GM19455 (cell line): ENCODE measurements at regions not wholly inside any gene's neighbourhood (a gene's known extent, or its start where the extent isn't known, plus 50 kb on each side); places are given as distances from the start of the nearest gene placed in this dataset.

ENCODE experiments used
- ATAC-seq: cut with Tn5 transposase; IDR thresholded peaks from one replicate; pipeline ENCODE4 v1.9.1; 2021; ENCODE audit not compliant: unreplicated experiment

DNA sequence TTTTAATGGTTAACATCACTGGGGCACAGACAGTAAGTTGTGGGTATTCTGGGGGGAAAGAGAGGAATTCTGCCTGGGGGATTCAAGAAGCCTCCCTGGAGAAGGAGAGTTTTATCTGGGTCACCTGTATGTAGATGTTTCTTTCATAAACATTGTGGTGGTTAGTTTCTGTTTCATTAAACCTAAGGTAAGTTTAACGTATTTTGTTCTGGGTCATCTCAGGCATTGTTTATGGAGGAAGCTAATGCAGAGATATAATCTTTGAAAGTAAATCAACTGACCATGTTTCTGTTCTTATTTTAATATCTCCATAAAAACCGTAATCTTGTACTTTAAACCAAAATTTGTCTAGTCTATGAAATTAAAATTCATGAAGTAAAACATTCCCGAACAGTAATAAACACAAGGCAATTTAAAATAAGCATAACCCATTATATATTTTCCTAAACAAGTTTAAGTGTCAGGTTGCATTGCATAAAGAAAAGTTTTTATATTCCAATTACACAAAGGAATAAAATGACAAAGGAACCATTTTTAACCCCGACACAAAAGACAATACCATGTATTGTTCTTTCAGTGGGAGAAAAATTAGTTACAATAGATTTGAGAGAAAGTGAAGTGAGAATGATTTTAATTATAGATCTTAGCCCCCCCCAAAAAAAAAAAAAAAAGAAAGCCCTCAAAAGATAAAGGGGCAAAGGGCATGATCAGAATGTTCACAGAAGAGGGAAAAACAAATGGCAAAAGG, 274.6 kb upstream of the TBL1XR1 start:
- no peak for ATAC-seq

DNA sequence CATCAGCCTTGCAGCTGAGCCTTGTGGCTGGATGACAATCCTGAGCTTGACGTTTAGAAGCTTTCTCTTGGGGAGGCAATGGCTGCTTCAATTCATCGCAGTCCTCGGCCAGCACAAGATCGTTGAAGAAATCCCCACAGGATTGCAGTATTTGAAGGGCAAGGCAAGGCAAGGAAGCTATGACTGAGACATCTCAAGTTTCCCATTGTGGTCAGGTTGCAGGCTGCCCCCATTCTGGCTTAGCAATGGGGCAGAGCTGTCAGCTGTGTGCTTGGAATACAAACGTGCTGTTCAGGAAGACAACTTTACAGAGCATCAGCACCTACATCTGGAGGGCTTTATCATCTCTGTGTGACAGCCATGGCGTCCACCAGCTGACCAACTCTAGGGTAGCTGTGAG, 275.9 kb upstream of the TBL1XR1 start:
- no peak for ATAC-seq

DNA sequence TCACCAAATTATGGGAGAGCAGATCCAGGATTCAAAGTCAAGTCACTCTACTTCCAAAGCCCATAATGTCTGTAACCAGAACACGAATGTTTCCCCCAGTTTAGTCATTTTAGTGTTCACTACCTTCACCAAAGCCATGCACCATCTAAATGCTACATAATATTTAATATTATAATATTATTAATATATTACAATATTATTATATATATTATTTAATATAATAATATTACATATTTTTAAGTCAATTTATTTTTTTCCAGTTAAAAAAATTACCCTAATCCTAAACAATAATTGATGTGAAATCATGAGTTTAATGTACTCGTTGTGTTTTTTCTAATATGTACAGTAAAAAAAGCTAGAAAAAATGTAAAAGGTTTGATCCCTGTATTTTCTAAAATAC, 276.6 kb upstream of the TBL1XR1 start:
- ATAC-seq: no peak

DNA sequence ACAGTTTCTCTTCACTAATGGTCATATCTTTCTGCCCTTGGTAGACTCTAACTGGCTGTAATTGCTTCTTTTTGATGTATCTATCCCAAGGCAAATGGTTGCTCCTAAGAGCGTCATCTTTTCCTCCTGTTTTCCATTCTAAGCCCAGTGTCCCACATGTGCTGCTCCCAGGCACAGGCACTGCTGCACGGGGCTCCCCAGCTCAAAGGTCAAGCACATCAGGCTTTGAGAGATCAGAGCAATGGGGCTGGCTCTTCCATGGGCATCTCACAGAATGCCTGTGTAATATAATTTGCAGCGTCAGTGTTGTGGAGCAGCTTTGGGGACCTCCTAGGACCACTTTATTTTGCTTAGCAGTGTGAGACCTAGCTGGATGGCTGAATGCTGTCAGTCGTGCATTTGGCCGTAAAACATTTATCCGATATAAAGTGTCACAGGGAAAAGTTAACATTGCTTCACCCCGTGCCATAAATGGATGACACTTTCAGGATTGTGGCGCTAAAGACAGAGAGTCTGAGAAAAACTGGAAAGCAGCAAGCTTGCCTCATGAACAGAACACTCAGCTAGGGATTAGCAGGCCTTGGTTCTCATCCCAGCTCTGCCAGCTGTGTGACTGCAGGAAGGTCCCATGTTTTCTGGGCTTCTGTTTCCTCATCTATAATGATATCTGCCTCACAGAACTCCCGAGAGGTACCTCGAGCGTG, 277.5 kb upstream of the TBL1XR1 start:
- ATAC-seq: no peak

DNA sequence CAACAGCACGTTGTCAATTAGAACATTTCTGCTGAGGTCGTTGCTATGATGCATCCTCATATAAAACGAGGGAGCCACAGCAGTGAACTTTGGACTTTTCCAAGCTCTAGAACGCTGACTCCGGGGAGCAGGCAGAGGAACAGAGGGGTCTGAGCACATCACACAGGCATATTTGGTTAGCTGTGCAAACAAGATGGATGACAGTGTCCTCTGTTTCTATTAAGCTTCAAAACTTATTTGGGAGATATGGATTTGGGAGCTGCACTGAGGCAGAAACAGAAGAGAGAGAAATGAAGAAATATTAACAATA, 278.0 kb upstream of the TBL1XR1 start:
- no peak for ATAC-seq

DNA sequence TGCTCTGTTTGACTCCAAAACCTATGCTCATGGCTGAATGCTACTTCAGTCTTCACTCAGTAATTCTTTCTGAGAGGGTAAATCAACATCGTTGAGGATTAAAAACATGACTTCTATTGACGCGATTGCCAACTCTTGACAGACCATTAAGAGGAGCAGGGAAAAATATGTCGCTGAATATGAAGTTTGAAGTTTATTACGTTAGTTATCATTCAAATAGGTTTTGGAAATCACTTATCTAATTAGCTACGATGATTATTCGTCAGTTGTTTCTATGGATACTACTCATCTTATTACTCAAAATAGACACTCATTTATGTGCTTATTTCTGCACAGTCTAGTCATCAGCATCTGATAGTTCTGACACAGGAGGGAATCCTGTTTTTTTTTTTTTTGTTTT, 279.2 kb upstream of the TBL1XR1 start:
- no peak for ATAC-seq

DNA sequence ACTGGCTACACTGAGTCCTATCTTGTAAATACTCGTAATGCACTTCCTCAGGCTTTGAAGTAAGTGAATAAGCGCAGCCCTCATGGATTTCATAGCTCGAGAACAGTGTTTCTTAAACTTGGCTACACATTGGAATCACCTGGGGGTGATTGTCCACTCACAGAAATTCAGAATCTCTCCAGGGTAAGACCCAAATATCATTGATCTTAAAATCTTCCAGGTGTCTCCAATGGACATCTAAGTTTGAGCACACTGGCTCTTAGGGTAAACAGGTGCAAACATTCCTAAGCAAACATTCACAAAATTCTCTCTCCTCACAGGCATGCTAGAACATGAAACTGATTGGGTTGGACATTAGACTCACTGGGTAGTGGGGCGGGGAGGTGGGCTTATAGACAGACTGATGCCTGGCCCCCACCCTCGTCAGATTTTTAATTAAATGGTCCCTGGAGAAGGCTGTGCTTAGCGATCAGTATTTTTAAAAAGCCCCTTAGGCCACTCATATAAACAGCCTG, 279.7 kb upstream of the TBL1XR1 start:
- ATAC-seq: no peak

DNA sequence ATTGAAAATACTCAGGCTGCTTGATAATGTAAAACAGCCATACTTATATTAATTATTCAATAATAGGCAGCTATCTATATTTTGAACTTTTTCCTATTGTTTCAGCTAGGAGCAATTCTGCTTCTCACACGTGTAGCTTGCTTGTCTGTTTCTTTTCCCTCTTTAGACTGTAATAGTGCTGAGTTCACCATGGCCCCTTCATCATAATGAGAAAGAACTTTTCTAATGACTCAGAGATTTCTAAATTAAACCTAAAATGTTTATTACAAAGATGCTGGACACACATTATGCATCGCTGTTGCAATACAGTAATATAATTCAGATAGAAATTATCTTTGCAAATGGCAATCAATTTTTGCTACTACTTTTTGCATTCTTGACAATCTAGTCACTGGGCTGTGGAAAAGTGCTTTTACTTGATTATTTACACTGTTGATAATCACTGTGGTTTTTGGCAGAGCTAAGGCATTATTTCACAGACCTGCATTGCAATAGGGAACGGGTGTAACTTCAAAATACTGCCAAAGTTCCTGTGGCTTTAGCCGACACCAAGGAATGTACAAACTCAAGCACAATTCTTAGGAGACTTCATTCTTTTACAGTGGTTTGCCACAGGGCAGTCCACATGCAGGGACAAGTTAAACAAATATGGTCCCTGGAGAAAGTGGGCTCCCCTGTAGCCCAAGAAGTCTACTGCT, 281.0 kb upstream of the TBL1XR1 start:
- no peak for ATAC-seq

DNA sequence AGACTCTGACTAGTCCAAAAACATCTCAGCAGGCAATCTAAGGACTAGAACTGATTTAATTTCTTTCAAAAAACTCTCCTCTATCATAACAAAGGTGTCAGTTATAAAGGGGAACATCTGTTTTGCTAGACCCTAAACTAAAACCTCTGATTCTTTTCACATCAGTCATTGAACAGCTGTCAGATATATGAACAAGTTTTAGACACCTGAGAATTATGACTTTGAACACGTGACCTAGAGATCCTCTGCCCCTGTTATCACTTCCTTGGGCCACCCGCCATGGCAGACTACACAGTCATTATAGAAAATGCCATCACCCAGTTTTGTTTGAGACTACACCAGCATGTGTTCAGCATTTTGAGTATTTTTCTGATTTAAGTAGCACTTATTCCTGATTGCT, 282.3 kb upstream of the TBL1XR1 start:
- ATAC-seq: no peak

DNA sequence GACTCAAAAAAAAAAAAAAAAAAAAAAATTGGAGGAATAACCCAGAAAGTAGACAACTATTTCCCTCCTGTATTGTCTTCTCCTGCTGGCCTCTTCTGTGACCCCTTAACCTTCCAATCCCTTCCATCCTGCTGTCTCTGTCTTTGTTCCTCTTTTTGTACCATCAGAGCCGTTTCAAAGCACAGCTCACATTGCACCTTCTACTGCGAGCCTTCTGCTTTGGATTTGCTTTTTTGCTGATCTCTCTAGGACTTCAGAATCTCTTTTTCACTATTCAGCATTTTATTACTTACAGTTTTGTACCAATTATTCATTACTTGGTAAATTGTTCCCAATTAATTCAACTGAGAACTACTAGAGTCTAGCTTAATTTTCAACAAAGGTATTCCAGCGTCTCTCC, 284.0 kb upstream of the TBL1XR1 start:
- ATAC-seq: no peak

DNA sequence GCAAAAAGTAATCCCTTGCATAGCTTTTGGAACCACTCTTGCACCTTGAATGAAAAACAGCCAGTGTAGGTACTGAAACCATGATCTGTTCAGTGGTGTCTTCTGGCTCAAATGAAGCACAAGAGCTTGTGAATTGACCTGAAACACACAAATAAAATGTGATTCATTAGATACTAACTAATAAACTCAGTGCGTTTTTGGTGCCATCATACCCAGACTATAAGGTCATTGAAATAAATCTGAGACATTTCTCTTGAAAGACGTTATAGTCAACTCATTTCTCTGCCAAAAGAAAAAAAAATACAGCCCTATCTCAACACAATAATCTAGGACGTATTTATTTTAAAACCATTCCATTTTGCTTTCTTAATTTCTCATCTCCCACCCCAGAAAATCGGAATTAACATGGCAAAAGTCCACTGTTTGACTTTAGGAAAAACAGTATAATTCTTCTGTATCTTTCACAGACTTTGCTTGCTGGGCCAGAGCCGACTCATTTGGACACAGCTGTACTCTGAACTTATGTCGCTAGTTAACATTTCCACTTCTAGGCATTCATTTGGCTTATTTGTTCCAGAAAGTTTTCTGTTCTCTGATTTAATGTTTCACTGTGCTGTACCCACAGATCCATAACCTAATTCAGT, 284.9 kb upstream of the TBL1XR1 start:
- ATAC-seq: no peak

DNA sequence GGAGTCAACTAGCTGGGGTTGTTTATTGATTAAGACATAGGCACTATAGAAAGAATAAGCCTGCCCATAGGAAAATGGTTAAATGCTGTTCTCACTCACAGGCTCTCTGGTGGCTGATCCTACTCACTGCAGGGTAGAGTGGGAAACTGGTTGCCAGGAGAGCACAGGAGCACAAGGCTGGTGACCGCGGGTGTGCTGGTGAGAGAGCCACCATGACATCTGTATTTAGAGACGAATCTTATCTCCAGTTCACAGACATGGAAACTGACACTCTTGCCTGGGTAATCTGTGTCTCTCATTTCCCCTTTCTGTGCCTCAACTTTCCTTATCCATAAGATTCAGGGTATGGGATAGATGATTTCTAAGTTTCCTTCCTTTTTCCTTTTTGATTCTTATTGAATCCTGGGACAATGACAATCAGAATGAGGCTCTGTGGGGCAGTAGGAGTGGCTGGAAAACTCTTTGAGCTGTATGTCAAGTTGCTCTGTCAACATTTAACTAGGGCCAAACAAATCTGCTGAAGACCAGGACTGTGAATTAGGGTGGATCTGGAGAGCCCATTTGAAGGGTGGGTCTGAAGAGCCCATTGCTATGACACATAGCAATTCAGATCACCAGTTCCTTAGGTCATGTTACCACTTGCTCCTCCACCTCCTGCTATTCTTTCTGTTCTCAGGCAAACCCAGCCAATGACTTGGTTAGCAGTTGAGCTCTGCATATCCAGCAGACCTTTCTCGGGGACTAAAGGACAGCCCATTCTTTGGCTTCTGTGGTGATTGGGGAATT, 286.1 kb upstream of the TBL1XR1 start:
- no peak for ATAC-seq

DNA sequence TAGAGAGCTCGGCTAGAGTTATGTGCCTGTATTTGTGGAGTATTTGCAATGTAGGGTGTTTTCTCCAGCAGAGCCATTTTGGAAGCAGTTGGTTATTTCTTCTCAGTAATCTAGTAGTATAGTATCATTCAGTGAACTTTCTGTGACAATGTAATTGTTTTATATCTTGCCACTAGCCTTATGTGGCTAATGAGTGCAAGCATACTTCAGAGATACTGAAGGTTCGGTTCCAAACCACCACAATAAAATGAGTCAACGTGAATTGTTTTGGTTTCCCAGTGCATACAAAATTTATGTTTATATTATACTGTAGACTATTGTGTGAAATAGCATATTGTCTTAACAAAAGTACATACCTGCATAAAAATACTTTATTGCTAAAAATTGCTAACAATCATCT, 286.9 kb upstream of the TBL1XR1 start:
- no peak for ATAC-seq

DNA sequence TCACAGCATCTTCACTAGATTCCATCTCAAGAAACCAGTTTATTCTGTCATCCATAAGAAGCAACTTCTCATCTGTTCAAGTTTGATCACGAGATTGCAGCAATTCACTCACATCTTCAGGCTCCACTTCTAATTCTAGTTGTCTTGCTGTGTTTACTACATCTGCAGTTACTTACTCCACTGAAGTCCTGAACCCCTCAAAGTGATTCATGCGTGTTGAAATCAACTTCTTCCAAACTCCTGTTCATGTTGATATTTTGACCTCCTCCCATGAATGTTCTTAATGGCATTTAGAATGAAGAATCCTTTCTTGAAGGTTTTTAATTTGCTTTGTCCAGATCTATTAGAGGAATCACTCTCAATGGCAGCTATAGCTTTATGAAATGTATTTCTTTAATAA, 287.6 kb upstream of the TBL1XR1 start:
- ATAC-seq: no peak

DNA sequence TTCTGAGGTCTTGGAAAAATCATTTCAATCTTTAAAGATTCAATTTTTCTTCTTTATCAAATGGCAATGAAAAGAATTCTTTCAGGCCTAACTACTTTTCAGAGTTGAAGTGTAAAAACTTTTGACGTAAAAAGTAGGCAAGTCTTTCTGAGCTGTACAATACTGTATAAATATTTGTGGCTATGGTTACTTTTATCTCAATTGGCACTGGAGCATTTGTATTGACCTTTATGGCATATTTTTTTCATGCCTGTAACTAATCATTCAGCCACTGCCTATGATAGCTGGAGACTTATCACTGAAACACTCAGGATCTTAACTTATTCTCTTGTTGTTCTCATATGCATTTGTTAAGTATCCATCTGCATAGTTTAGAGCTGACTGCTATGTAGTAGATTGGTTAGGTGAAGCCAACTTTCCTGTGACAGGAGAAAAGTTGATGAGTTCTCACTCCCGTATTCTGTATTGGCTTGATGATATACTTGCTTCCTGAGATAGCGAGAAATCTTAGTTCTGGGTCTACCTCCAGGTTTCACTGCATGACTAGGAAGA, 290.4 kb upstream of the TBL1XR1 start:
- ATAC-seq: no peak

DNA sequence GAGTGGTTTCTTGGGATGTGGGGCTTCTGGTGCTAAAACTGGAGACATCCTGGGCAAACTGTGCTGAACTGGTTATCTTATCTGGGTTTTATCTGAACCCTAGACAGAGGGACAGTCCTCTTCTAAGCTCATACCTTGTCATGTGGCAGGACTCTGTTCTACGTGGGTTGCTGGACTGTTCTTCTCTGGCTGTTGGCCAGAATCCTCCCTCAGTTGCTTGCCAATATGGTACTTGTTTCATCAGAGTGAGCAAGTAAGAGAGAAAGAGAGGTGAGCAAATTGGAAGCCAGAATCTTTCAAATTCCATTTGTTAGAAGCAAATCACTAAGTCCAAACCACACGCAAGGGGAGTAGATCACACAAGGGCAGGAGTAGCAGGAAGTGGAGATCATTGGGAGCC, 291.5 kb upstream of the TBL1XR1 start:
- no peak for ATAC-seq

DNA sequence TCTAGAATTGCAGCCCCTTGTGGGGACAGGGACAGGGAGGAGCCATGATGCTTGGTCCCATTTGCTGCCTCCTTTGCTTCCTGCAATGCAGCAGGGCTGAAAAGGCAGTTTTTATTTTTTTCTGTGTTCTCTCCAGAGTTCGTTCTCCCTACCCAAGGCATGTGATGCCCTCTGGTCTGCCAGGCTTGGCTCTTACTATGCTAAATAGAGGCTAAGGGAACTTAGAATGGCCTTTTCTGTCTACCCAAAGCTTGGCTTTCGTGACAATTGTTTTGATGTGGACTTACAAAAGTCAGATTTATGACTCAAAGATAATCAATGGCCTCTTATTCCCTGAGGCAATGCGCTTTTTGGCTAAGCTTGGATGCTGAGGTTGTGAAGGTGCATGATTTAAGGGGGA, 293.3 kb upstream of the TBL1XR1 start:
- ATAC-seq: no peak

DNA sequence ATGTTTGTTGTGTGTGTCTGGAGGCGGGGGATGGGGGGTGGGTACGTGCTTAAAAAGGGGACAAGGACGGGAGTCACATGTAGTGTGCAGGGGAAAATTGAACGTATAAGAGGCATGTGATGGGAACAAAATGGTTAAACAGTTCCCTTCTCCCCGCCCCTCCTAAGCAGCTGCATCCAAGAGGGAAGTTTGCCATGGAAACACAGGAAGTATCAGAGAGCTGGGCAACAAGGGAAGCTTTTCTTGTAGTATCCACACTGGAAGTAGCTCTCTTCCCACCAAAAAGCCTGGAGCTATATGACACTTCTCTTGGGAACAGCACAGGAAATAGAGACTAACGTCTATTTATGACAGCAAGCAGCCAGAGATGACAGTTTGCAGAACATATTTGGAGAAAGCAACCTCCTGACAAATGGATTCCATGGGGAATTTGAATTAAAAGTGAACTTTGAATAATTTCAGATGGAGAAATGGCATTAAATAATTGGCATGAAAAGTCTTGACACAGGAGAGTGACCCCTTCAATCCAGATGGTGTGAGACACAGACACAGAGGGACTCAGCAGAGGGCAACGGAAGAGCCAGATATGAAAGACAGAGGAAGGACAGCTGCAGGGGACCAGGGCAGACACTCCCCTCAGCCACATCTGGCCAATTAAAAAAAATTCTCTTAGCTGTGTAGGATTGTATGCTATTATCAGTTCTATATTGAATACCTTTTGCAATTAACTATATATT, 294.2 kb upstream of the TBL1XR1 start:
- ATAC-seq: no peak

DNA sequence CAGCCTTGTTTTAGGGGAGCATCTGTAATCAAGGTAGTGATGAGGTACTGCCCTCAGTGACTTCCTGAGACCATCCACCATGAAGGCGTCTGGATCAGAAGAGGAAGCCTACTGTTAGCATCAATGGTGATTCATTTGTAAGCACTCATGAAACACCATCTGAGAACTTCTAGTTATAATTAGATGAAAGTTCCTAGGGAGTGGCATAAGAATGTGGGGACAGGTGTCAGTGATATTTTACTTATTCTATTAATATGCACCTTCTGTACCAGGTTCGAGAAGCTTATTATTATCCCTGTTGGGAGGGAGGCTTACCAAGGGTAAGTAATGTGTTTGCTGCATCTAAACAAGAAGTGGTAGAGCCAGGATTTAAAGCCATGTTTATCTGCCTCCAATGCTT, 295.8 kb upstream of the TBL1XR1 start:
- ATAC-seq: no peak

DNA sequence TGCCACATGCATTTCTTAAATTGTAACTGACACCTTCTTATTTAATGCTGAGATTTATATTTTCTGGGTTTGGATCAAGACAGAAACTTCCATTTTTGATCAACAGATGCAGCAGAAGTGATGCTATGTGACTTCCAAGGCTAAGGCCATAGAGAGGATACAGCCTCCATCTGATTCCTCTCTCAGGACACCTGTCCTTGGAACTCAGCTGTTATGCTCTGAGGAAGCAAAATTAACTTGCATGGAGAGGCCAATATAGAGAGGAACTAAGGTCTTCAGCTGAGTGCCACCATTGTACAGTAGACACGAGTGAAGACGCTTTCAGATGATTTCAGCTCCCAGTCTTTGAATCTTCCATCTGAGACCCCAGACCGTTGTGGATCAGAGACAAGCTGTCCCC, 296.9 kb upstream of the TBL1XR1 start:
- ATAC-seq: no peak
